NOMO-1 treated with dmso at 0.1 percent for 144 hours (cell line): ENCODE measurements at regions not wholly inside any gene's neighbourhood (a gene's known extent, or its start where the extent isn't known, plus 50 kb on each side); places are given as distances from the start of the nearest gene placed in this dataset.
"Not testable (repeated sequence)": the region's sequence is repeated elsewhere in the genome, so short reads cannot be mapped to it uniquely, and the experiment has no call there.

Experiments
- DNase-seq: peaks from one replicate; lab custom pipeline; 2025; ENCODE audit not compliant: unreplicated experiment; lab: John Stamatoyannopoulos, UW

GRCh38 chr20:43404878-43405277 lies 52.8 kb upstream of the SRSF6 start:
- no peak for DNase-seq

- not testable (repeated sequence) for DNase-seq
These were observed 56.8 kb upstream of the SRSF6 start for GRCh38 chr20:43400882-43401281.

DNA sequence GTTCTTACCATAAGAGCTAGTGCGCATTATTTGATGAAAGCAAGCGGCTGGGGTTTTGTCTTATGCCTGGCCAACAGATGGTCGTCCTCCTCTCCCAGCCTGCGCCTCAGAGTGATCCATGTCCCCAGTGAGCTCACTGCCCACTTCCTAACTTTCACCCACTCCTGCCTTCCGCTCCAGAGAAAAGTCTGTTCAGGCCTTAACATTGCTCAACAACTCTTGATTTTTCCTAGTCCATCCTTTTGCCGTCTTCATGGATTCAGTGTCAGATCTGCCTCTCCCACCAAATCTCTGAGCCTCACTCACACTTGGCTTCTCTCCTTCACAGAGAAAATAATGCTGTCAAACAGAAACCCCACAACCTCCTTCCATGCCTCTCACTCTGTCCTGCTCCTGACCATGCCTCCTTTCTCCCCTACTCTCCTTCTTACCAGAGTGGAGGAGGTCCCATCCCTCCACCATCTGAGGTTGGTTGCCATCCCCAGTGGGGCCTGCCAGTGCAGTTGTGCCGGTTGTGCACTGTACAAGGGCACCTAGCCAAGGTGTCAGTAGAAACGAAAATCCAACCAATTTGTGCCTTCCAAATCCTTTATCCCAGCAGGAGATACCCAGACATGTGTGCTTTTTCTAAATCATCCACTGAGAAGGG lies 58.9 kb upstream of the SRSF6 start:
- DNase-seq, result no peak

- no peak for DNase-seq
These were observed 60.5 kb upstream of the SRSF6 start for GRCh38 chr20:43397147-43397546.

DNA sequence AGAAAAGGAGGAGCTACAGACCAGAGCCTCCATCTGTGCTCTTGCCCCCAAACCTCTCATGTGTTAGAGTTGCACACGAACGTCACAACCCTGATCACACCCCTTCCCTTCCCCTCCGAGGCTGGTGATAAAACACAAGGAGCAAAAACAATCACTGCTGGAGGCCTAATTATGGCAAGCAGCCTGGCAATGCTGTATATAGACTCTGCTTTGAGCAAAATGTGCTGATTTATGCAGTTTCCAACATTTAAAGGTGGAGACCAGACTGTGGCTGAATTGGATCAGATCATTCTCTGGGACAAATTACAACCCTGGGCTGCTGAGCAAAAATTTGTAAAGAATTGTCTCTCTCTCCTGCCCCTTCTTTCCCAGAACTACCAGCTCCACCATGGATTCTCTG lies 64.6 kb upstream of the SRSF6 start:
- no peak for DNase-seq

- no peak for DNase-seq
These were observed 65.1 kb upstream of the SRSF6 start for GRCh38 chr20:43392561-43392960.

DNA sequence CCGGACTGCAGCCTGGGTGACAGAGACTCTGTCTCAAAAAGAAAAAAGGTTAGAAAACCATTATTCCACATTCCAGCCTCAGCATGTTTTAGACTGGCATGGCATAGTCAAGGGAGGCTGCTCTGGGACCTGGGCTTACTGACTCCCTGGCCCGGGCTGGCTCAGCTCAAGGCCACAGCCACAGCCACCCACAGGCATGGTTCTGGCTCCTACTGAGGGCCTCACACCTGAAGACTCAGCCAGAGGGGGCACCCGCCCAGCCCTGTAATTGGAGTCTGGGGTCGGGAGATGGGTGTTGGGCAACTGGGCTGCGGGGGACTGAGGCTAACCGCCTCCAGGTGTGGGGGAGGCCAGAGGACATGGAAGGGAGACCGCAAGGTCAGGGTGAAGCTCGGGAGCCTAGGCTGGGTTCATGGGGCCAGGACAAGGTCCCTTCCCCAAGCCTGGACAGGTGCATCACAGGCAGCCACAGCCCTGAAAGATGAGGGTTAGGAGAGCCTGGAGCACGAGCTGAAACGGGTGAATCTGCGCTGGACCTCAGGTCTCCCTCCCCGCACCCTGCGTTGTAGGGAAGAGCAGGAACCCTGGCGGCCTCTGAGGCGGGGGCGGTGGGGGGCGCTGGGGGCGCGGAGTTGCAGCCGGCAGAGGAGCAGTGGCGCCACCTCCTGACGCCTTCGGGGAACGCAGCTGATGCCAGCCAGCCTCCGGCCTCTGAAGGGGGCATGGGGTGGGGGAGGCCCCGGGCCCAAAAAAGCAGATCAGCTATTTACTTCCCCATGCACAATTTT lies 67.7 kb upstream of the SRSF6 start:
- DNase-seq, result no peak

- no peak for DNase-seq
These were observed 68.5 kb upstream of the SRSF6 start for GRCh38 chr20:43389211-43389610.

GRCh38 chr20:43388268-43389002 lies 69.3 kb upstream of the SRSF6 start:
- no peak for DNase-seq

DNA sequence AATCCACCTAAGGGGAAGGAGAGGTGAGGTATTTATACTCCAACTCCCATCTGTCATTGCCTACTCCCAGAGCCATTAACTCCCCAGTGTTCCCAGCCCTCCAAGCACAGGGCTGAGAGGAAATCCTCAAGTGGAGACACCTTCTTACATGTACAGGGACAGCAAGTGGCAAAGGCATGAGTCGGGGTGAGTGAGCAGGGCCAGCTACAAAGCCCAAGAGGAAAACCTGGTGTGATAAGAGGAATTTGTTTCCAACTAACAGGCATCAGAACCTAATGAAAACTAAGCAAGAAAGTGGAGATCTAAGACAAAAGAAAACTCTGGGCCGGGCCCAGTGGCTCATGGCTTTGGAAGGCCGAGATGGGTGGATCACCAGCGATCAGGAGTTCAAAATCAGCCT lies 70.0 kb upstream of the SRSF6 start:
- no peak for DNase-seq

DNA sequence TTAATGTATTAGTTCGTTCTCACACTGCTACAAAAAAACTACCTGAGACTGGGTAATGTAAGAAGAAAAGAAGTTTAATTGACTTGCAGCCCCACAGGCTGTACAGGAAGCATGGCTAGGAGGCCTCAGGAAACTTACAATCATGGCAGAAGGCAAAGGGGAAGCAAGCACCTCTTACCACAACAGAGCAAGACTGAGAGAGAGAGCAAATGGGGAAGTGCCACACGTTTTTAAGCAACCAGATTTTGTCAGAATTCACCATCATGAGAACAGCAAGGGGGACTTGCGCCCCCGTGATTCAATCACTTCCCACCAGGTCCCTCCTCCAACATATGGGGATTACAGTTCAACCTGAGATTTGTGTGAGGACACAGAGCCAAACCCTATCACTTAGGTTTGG lies 70.8 kb upstream of the SRSF6 start:
- peak; percentile 42 for DNase-seq

GRCh38 chr20:43385914-43386313 lies 71.8 kb upstream of the SRSF6 start:
- DNase-seq, result no peak

- no peak for DNase-seq
These were observed 73.4 kb upstream of the SRSF6 start for GRCh38 chr20:43384101-43384940.

GRCh38 chr20:43383026-43383795 lies 74.5 kb upstream of the SRSF6 start:
- DNase-seq, result no peak

DNA sequence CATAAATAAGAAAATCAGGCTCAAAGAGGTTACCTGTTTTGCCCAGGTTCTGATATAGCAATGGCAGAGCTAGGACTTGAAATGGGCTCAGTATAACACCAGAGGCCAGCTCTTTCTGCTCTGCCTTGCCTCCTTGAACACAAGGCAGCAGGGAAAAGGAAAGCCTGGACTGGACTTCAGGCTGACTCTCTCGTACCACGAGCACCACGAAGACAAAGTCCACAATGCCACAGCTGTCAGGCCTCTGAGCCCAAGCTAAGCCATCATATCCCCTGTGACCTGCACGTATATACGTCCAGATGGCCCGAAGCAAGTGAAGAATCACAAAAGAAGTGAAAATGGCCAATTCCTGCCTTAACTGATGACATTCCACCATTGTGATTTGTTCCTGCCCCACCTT lies 75.6 kb upstream of the SRSF6 start:
- not testable (repeated sequence) for DNase-seq

- DNase-seq, result not testable (repeated sequence)
These were observed 76.2 kb upstream of the SRSF6 start for GRCh38 chr20:43381533-43381932.

GRCh38 chr20:43379239-43379917 lies 78.3 kb upstream of the SRSF6 start:
- DNase-seq, result no peak

DNA sequence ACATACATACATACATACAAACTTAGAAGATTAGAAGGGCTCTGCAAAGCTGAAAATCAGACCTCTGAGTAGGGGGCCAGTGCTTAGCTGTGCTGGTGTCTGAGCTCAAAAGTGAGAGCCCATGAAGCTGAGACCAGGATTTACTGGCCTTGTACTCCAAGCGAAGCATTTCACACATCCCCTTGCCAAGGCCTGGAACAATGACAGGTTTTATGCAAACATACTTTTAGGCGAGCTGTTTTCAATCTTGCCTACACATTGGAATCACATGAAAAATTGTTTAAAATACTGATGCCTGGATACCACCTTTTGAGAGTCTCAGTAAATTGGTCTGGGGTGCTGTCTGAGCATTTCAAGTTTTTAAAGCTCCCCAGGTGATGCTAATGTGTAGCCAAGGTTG lies 80.9 kb upstream of the SRSF6 start:
- no peak for DNase-seq

GRCh38 chr20:43375591-43375990 lies 82.1 kb upstream of the SRSF6 start:
- no peak for DNase-seq

DNA sequence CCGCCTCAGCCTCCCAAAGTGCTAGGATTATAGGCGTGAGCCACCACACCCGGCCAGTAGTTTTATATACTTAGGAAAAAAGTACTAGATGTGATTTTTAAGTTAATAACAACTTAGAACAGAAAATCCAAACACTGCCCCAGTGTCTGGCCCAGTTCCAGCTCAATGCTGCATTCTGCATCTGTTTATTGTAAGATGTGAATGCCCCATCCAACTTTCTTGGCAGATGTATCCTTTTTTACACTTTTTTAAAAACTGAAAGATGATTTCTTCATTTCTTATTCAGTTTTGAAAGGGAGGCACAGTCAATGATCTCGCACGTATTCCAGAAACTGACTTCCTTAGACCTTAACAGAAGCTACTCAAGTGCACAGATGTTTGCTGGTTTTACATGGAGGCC lies 85.6 kb upstream of the SRSF6 start:
- no peak for DNase-seq
